Body of pancreas (tissue), 4 donors: ENCODE measurements at regions not wholly inside any gene's neighbourhood (a gene's known extent, or its start where the extent isn't known, plus 50 kb on each side); places are given as distances from the start of the nearest gene placed in this dataset.

Experiments
- ATAC-seq: fragments of 150-250 bp; one replicate; pipeline ENCODE4 v1.9.1; 2016
- DNase-seq, 4 donors: peaks; one replicate each; pipeline ENCODE4 v3.0.0-alpha.2; 2019
- H3K27ac ChIP-seq, 4 donors: fragments of 200-600 bp; sonication (generic); 1 replicate in 3 of 4; 2 replicates in 1 of 4; pipeline versions ENCODE4 v1.5.1 to v1.6.1; 2016 to 2019; ENCODE audit warnings: mild to moderate bottlenecking in 1 of 4, mixed read lengths in 1 of 4, moderate library complexity in 1 of 4
- H3K27me3 ChIP-seq, 2 donors: fragments of 200-600 bp; sonication (generic); one replicate each; pipeline ENCODE4 v1.6.0; 2016; ENCODE audit warnings: mild to moderate bottlenecking in 1 of 2
- H3K36me3 ChIP-seq, 2 donors: fragments of 200-600 bp; sonication (generic); replicated peaks in 1 of 2; 2 replicates each; pipeline ENCODE4 v1.5.1; 2016; ENCODE audit warnings: low read depth in 2 of 2; ENCODE audit not compliant: insufficient read depth in 1 of 2
- H3K4me1 ChIP-seq: fragments of 200-600 bp; sonication (generic); one replicate; pipeline ENCODE4 v1.6.0; 2016
- H3K4me3 ChIP-seq, 2 donors: fragments of 200-600 bp; sonication (generic); 1 replicate in 1 of 2; 2 replicates in 1 of 2; pipeline ENCODE4 v1.5.1; 2016 to 2019
- H3K9me3 ChIP-seq, 3 donors: fragments of 200-600 bp; sonication (generic); 1 replicate in 2 of 3; 2 replicates in 1 of 3; pipeline ENCODE4 v1.5.1; 2016
- POLR2A ChIP-seq, 3 donors: fragments of 450-650 bp; IDR thresholded peaks; one replicate each; pipeline ENCODE4 v1.6.1; 2016; ENCODE audit warnings: antibody characterized with exemption in 3 of 3, mild to moderate bottlenecking in 2 of 3
- WGBS, 2 donors: methylation state at CpG; one replicate each; pipeline ENCODE4 v1.1.5; 2017; 5-methylcytosine and 5-hydroxymethylcytosine counted together
- intact Hi-C: fragments of 100-400 bp; cut with DNase I; formaldehyde crosslinking; loops from one replicate; pipeline ENCODE4 v1.15.1; 2023
- TF ChIP-seq, protein P1 (sequence below), 7 experiments: fragments of 450-650 bp in 4 of 7; fragments of 200-600 bp in 3 of 7; sonication (generic) in 3 of 7; IDR thresholded peaks; one replicate each; pipeline ENCODE4 v1.5.1; 2016 to 2019; ENCODE audit warnings: antibody characterized with exemption in 7 of 7

- Histone ChIP-seq H3K27me3 (no peaks in the 10 kb centered on the region), H3K9me3 (no peaks in the 10 kb centered on the region), H3K4me1 (peaks cover 16% of the 10 kb centered on the region), H3K36me3 (no peaks in the 10 kb centered on the region), H3K27ac (peak overlapping the region; percentile 18 to 63 (median 41)), H3K4me3 (no peak overlapping the region)
- 66 to 71% methylated on average over 4 of the region's 4 CpGs for WGBS, 2 donors
- ATAC-seq, result peak; percentile 82
- intact Hi-C loops, result no loop called here
- DNase-seq, result peak; percentile 30 to 52 (median 44)
- TF ChIP-seq, protein P1, sequence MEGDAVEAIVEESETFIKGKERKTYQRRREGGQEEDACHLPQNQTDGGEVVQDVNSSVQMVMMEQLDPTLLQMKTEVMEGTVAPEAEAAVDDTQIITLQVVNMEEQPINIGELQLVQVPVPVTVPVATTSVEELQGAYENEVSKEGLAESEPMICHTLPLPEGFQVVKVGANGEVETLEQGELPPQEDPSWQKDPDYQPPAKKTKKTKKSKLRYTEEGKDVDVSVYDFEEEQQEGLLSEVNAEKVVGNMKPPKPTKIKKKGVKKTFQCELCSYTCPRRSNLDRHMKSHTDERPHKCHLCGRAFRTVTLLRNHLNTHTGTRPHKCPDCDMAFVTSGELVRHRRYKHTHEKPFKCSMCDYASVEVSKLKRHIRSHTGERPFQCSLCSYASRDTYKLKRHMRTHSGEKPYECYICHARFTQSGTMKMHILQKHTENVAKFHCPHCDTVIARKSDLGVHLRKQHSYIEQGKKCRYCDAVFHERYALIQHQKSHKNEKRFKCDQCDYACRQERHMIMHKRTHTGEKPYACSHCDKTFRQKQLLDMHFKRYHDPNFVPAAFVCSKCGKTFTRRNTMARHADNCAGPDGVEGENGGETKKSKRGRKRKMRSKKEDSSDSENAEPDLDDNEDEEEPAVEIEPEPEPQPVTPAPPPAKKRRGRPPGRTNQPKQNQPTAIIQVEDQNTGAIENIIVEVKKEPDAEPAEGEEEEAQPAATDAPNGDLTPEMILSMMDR (IDR thresholded peaks at IDR 0.05), result no peak
- peak in 1 of 3 donors; percentile 11 for TF ChIP-seq POLR2A (IDR thresholded peaks at IDR 0.05)
Observed at GRCh38 chr2:147355706-147356105, 489.1 kb upstream of the ACVR2A start.

- TF ChIP-seq, protein P1 (IDR thresholded peaks at IDR 0.05), result no peak
- Histone ChIP-seq H3K4me3 (no peak overlapping the region), H3K27ac (peak overlapping the region; percentile 27 to 65 (median 45)), H3K36me3 (no peaks in the 10 kb centered on the region), H3K27me3 (no peaks in the 10 kb centered on the region), H3K4me1 (peaks cover 16% of the 10 kb centered on the region), H3K9me3 (no peaks in the 10 kb centered on the region)
- DNase-seq (no peak), ATAC-seq (no peak)
- intact Hi-C loops, result no loop called here
Observed at GRCh38 chr2:147353072-147353381, 491.8 kb upstream of the ACVR2A start.

DNA sequence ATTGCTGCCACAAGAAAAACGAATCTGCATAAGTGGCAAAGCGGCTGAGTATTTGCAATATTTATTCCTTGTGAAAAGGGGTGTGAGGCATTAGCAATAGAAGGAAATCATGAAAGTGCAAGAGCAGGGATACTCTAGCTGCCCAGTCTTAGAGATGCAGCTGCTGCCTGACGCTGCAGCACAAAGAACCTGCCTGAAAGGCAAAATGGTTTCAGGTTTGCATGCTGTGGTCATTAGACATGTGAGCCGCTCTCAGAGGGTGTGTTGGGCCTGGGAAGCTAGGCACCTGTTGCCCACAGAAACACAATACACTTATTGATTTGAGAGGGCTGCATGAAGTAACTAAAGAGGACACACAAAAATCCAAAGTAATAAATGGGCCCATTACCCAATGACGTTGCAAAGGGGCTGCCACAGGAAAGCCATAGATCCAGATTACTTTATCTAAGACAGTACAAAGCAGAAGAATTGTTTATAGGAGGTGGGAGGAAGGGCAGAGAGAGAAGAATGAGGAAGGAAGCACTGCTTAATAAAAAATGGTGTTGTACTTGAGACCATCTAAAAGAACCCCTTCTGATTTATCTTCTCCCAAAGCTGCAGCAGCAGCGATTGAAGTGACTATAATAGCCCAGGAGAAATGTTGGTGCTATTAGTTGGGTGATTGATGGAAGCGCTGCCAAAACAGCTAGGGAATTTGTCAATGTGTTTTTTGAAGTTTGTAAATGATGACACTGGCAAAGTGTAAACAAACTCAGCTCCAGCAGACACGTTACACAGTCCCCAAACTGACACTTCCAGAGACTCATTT, 492.4 kb upstream of the ACVR2A start:
- peak; percentile 74 to 86 (median 78) for DNase-seq
- peak; percentile 89 for ATAC-seq
- H3K9me3 ChIP-seq, result no peaks in the 10 kb centered on the region
- no peaks in the 10 kb centered on the region for H3K27me3 ChIP-seq
- H3K36me3 ChIP-seq, result no peaks in the 10 kb centered on the region
- H3K4me1 ChIP-seq, result peaks cover 16% of the 10 kb centered on the region
- no peak overlapping the region for H3K4me3 ChIP-seq
- WGBS, 2 donors, result 36 to 45% methylated on average over 8 of the region's 8 CpGs
- H3K27ac ChIP-seq, result peak overlapping the region; percentile 27 to 65 (median 45)
- intact Hi-C loops, result no loop called here
- TF ChIP-seq POLR2A (IDR thresholded peaks at IDR 0.05), result no peak

GRCh38 chr2:147351784-147352183, 493.0 kb upstream of the ACVR2A start:
- Histone ChIP-seq H3K27ac (peak overlapping the region in 3 of 4 donors; percentile 36 to 65 (median 54)), H3K27me3 (no peaks in the 10 kb centered on the region), H3K4me1 (peaks cover 16% of the 10 kb centered on the region), H3K9me3 (no peaks in the 10 kb centered on the region), H3K36me3 (no peaks in the 10 kb centered on the region), H3K4me3 (no peak overlapping the region)
- ATAC-seq, result peak; percentile 34
- 63 to 69% methylated on average over 5 of the region's 5 CpGs for WGBS, 2 donors
- TF ChIP-seq, protein P1 (IDR thresholded peaks at IDR 0.05), result no peak
- TF ChIP-seq POLR2A (IDR thresholded peaks at IDR 0.05), result no peak
- DNase-seq, result peak; percentile 17 to 52 (median 26)
- intact Hi-C loops, result no loop called here

DNA sequence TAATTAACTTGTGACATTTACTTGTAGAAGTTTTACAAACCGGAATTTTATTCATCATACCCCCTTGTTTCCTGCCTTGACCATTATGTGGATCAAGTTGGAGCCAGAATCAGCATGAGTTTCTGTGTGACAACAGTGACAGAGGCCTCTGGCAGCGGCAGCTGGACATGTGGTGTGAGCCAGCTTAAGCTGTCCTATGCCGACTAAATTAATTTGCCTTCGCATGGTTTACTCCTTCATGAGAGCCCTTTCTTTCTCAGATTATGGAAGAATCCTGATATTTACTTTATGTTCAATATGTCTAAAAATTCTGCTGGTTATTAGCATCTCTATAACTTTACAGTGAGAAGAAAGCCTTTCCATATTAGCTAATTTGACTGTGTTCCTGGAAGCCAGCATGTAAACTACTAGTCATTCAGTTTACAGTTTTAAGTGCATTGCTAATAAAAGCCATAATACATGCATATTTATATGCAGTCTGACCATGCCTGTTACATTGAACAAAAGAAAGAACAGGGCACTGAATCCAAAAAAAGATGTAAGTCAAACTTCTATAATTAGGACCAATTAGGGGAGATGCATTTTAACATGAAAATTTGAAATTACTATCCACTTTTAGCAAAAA, 495.8 kb upstream of the ACVR2A start:
- Histone ChIP-seq H3K27ac (no peak overlapping the region), H3K4me3 (no peak overlapping the region), H3K9me3 (peaks cover 0 to 7% (median 0%) of the 10 kb centered on the region in 3 donors), H3K4me1 (peaks cover 16% of the 10 kb centered on the region), H3K27me3 (no peaks in the 10 kb centered on the region), H3K36me3 (no peaks in the 10 kb centered on the region)
- no peak for DNase-seq
- intact Hi-C loops, result no loop called here
- WGBS, 2 donors, result 64 to 67% methylated on average over 4 of the region's 4 CpGs
- no peak for ATAC-seq
- TF ChIP-seq POLR2A (IDR thresholded peaks at IDR 0.05), result no peak
- TF ChIP-seq, protein P1 (IDR thresholded peaks at IDR 0.05), result no peak
